ENCODE measurements at regions not wholly inside any gene's neighbourhood (a gene's known extent, or its start where the extent isn't known, plus 50 kb on each side); places are given as distances from the start of the nearest gene placed in this dataset.

DNA sequence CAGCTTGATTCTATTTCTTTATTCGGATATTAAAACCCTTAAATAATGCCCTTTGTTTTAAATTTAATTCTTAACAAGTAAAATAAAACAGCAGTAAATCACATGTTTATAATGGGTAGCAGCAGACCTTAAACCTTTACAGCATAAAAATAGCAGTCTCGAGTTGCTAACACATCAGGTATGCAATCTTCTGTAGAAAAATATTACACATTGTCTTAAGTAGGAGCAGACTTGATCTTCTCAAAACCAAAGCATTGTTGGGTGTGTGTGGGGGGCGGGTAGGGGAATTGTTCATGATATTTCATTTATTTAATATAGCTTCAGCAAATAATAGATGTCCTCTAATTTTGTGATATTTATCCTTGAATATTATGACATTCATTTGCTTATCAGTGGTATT is 331.4 kb downstream of the PCDH7 start:
- TF ChIP-seq, protein P1, sequence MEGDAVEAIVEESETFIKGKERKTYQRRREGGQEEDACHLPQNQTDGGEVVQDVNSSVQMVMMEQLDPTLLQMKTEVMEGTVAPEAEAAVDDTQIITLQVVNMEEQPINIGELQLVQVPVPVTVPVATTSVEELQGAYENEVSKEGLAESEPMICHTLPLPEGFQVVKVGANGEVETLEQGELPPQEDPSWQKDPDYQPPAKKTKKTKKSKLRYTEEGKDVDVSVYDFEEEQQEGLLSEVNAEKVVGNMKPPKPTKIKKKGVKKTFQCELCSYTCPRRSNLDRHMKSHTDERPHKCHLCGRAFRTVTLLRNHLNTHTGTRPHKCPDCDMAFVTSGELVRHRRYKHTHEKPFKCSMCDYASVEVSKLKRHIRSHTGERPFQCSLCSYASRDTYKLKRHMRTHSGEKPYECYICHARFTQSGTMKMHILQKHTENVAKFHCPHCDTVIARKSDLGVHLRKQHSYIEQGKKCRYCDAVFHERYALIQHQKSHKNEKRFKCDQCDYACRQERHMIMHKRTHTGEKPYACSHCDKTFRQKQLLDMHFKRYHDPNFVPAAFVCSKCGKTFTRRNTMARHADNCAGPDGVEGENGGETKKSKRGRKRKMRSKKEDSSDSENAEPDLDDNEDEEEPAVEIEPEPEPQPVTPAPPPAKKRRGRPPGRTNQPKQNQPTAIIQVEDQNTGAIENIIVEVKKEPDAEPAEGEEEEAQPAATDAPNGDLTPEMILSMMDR (IDR thresholded peaks at IDR 0.05) = no peak
- TF ChIP-seq POLR2A (IDR thresholded peaks at IDR 0.05) (no peak), POLR2AphosphoS5 (IDR thresholded peaks at IDR 0.05) (no peak)
